NCI-H510A treated with DMSO at 0.1 percent for 48 hours (cell line): ENCODE measurements at regions not wholly inside any gene's neighbourhood (a gene's known extent, or its start where the extent isn't known, plus 50 kb on each side); places are given as distances from the start of the nearest gene placed in this dataset.

Experiments
- DNase-seq: peaks from one replicate; lab custom pipeline; 2025; lab: John Stamatoyannopoulos, UW

DNA sequence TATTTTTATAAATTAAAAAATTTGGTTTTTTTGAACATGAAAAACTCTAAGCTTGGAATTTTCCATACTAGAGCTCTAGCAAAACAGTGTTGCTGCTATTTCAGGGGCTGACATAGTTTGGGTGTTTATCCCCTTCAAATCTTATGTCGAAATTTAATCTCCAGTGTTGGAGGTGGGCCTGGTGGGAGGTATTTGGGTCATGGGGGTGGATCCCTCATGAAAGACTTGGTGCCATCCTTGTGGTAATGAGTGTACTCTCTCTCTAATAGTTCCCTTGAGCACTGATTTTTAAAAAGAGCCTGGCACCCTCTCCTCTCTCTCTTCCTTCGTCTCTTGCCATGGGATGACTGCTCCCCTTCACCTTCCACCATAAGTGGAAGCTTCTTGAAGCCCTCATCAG lies 244.6 kb upstream of the UBE2E3 start:
- DNase-seq: no peak

DNA sequence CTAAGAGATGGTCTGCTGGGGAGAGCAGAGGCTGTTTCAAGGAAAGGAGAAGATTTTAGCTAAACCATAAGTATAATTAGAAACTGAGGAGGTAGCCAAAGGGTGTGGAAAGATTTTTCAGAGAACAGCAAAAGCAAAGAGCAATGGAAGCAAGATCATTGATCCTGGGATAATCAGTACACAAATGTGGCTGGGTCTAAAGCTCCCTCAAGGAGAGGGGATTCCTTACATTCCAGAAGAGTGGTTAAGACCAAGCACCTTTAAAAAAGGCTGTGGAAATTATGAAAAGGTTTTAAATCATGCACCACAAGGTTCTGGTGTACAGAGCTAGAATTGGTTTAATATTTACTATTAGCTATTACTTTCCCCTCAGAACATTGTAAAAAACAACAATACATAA lies 246.0 kb upstream of the UBE2E3 start:
- no peak for DNase-seq

DNA sequence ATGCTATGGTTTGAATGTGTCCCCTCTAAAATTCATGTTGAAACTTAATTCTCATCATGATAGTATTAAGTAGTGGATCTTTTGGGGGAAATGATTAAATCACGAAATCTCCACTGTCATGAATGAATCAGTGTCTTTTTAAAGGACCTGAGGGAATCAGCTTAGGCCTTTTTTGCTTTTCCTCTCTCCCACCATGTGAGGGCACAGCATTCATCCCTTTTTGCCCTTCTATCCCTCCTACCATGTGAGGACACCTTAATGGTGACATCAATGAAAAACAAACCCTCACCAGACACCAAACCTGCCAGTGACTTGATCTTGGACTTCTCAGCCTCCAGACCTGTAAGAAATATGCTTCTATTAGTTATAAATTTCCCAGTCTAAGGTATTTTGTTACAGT lies 247.1 kb upstream of the UBE2E3 start:
- no peak for DNase-seq

DNA sequence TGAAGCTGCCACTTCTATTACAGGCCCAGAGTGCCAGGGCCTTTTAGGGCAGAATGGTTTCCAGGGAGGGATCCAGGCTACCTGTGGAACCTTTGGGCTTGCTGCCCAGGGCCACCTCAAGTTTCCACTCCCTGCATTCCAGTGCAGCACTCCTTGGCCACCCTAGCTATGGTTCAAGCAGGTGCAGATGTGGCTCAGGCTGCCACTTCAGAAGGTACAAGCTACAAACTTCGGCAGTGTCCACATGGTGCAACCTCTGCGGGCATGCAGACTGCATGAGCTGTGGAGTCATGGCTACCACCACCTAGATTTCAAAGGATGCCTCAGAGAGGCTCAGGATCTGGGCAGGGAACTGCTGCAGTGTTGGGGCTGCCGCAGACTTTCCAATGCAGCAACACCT lies 248.1 kb upstream of the UBE2E3 start:
- no peak for DNase-seq

DNA sequence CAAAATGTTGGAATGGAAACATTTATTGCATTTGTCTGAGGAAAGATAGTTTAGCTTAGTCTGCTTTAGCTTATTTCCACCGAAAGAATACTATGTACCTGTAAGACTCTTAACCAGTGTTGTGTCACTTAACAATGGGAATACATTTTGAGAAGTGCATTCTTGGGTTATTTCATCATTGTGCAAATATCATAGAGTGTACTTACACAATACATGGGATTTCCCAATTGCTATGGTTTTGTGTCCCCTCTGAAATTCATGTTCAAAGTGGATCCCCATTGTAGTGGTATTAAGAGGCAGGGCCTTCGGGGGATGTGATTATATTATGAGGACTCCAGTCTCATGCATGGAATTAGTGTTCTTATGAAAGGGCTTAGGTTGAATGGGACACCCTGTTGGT lies 249.4 kb upstream of the UBE2E3 start:
- DNase-seq: no peak

DNA sequence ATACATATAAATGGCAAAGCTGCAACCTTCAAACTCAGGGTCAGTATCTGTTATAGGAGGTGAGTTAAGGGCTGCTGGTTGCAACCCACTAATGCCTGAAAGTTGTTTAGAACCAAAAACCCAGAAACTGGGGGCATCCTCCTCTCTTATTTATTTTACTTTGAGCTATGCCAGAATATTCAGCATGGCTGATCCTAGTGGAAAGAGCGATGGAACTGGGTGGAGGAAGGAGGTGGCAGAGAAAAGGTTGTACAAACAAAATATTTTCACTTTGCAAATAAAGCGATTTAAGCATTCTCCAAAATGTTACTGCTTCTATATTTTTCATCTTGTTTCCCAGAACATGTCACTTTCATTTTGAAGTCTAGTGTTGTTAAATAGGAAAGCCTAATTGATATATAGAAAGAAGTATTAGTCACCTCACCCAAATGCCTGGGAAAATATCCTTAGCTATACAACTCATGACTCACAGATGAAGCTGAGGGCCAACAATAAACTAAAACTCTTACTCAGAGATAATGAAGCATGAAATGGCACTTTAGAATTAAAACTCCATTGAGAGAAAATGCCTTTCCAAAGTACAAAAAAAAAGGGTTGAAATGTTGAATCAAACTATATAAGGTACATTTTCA lies 251.4 kb upstream of the UBE2E3 start:
- DNase-seq: no peak

DNA sequence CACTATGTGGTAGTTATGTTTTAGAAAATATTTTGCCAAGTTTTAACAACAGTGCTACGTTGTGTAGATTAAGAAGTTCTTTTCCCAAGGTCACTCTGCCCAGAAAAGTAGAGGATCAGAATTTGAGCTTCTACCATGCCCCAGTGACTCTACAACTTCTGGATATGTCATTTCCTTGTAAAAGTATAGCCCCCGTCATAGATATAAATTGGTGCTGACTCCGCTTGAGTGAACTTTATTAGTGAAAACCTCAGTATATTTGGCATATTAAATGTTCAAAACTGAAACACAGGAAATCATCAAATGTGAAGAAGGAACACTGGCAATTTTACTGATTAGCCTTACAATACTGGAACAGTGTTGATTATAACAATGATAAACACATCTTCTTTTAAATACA lies 256.7 kb upstream of the UBE2E3 start:
- DNase-seq: no peak

DNA sequence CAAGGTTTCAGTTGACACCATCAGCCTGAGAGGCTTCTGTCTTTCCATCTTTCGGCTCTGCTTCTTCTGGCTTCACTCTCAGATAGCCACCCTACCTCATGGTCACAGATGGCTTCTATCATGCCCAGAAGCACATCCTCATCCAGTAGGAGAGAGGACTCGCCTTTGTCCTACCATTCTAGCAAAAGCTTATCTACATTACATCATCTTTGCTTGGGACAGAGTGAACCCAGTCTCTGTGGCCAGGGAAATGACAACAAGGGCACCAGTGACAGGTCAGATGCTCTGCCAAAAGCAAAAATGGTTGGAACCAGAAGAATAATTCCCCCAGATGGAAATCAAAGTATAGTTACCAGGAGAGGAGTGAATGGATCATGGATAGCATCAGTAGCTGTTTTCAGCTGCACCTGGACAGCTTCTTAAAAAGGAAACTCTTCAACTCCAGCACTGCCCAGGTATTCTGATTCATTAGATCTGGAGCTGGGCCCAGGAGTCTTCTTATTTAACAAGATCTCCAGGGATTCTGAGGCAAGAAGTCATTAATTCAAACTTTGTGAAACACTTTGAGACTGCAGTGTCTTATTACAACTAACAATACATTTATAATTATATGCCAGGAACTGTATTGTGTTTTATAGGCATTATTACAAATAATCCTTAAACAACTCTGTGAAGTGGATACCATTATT lies 257.7 kb upstream of the UBE2E3 start:
- DNase-seq: no peak

DNA sequence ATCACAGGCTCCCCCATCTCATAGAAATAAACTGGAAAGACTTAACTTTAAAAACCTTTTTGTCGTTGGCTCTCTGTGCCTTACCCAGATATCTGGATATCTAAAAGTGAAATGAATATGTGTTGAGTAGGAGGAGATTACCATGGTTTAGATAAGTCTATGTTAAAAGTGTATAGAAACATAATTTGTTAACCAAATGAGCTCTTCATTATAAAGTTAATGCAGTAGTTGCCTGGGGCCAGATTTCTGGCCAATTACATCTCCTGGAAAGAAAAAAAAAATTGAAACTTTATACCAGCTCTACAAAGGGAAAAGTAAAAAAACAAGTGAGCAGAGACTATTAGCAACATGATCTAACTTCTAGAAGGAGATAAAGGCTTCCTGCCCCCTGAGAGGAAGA lies 259.6 kb upstream of the UBE2E3 start:
- DNase-seq: no peak

DNA sequence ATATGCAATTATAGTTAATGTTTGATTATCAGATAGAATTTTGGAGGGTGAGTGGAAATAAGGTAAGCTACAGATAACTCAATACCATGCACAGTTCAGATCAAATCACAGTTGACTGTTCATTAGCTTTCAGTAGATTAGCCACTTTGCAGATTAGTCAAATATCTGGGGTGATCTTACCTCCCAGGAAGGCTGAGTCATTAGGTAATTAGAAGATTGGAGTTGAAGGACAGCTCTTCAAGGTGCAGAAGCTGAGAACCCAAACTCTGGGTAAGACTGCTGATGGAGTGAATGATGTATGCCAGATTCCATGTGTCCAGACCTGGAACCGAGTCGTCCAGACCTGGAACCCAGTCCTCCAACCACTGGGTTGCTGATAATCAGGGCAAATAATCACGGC lies 262.8 kb upstream of the UBE2E3 start:
- no peak for DNase-seq

DNA sequence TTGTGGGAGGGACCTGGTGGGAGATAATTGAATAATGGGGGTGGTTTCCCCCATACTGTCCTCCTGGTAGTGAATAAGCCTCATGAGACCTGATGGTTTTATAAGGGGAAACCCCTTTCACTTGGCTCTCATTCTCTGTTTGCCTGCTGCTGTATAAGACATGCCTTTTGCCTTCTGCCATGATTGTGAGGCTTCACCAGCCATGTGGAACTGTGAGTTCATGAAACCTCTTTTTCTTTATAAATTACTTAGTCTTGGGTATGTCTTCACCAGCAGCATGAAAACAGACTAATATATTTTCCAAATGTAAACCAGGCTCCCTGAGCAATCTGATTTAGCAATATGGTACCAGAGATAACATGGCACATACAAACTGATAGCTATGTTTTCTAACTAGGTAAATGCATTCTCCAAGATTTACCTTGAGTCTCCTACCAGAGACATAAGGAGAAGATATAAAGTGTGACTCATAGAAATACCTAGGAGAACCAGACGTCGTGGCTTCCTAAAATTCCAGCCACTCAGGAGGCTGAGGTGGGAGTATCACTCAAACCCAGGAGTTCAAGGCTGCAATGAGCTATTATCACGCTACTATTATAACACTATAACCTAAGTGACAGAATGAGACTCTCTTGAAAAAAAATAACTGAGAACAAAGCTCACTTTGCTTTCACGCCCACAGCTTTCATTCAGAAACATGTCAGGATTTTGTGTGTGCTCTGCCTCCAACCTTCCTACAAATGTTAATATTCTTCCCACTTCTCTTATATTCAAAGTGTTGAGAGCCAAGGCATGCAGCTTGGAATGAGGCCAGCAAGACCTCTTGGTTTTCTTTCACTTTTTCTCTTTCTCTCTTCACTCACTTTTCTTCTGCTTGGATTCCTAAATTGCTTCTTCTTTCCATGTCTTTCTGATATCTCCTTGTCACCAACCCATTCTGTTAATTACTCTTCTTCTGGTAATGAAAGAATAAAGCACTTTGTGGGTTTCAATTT lies 263.9 kb upstream of the UBE2E3 start:
- no peak for DNase-seq

DNA sequence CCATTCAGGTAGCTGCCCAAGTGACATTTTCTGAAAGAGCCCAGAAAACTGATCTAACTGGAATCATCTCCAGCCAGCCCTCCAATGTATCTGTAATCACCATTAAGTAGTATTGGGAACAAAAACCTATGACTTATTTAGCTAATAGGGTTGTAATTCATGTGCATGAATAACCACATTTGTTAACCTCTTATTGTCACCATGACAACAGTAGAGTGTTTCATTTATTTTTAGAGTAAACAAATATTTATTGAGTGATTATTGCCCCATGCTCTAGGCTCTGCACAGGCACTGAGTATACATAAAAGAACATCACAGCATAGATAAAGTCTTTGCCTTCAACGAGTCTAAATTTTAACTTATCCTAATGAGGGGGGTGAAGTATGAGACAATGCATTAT lies 265.4 kb upstream of the UBE2E3 start:
- peak; percentile 34 for DNase-seq

DNA sequence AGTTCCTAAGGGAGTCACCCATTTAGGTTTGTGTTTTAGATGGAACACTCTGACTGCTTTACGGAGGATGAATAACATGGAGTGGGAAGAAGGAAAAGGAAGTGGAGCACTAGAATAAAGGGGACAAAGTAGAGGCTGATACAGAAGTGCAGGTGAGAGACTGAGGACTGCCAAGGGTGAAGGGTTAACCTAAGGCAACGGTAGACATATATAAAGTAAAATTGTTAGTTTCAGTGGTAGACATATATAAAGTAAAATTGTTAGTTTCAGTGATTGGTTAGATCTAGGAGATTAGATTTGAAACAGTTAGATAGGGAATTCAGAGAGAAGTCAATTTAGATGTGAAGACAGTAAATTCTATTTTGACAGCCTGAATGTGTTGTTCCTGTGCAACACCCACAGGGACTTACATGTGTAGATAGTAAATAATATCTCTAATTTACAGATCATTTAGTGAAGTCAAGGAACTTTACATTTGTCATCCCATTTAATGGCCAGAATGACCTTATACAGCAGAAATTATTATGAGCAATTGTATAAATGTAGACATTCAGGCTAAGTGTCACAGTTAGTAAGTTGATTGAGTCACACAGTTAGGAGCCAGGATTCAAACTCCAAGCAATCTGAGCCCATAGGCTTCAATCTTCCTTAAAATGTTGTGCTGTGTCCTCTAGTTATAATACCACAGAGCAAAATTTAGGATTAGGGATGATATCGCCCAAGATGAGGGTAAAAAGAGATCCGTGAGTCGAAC lies 270.8 kb upstream of the UBE2E3 start:
- no peak for DNase-seq

DNA sequence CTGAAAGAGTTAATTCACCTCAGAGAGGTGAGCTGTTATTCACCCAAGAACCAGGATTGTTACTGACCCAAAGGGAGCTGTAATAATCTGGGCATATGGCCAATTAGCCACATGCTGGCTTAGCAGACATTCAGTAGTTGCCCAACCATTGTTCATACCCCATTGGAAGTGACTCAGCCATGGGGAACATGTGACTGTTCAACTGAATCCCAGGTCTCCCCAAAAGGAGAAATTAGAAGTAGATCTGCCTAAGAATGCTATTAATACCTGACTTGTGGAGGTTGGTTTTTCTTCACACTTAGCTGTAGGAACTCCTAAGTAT lies 272.6 kb upstream of the UBE2E3 start:
- DNase-seq: no peak

DNA sequence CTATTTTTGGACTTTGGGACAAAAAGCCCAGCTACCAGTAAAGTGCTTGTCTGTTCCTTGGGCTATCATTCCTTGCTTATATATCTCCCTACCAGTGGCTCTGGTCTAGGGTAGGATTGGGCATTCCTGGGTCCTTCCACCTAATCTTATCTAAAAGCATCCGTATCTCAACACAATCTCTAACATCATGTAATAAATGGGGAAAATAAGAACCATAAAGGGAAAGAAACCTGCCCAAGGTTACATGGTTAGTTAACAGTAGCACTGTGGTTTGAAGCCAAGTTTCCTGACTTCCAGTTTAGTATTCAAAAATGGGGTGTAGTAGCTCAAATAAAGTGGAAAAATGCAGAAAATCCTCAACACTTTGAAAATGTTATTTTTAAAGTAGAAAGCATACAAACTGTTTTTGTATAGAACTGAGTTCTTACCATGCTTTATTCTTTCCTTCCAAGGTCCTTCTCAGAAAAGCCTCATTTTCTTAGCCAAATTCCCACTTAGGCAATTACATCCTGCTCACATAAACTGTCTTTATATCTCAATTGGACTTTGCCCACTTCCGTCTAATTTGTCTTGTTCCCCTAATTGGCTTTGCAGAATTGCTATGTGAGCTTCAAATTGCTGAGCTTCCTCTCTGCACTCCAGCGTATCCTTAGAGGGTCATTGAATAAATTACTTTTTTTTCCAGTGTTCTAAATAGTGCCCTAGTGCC lies 273.1 kb upstream of the UBE2E3 start:
- no peak for DNase-seq

DNA sequence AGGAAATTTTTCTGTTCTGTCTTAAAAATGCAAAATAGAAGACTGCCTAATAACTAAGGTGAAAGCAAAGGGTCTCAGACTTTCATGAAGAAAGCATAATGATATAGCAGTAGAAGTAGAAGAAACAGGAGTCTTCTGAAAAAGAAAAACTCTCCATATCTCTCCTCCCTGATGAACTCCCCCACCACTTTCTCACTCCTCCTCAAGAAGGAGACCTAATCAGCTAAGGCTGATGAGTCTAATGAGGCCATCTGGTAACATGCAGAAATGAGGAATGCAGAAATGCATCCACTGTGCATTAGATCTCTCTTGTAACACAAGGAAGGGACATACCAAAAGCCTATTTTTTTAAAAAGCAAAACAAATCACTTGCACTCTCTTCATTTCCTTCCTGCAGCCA lies 273.7 kb upstream of the UBE2E3 start:
- no peak for DNase-seq

DNA sequence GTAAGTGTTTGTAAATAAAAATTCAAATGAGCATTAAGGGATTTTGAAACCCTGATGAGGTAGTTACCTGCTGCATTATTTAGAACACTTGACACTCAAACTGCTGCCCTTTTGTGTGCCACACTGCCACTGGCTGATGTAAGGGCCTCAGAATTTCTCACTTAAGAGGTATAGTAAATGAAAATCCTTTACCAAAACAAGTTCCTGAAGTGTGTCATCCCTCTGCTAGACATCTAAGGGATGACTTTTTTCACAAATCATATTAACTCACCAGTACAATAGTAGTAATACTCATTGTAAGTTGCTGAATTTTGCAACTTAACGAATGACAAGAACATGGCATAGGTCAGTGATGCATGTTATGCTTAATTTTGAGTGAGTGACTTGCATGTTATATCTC lies 274.9 kb upstream of the UBE2E3 start:
- no peak for DNase-seq

DNA sequence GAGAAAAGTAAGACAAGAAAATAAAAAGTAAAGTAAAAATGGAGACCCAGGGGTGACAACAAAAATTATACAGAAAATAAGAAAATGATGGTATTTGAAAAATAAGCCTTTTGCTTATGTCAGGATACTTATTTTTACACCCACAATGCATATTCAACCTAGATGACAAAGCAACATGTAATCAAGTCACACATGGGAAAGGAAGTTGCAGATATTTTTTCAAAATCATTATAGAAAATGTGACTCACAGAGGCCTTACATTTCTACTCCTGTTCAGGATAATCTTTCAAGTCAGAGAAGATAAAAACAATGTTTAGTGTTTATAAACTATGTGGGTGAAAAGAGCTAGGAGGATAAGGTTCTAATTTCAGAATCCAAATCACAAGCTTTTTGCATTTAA lies 275.3 kb upstream of the UBE2E3 start:
- no peak for DNase-seq

DNA sequence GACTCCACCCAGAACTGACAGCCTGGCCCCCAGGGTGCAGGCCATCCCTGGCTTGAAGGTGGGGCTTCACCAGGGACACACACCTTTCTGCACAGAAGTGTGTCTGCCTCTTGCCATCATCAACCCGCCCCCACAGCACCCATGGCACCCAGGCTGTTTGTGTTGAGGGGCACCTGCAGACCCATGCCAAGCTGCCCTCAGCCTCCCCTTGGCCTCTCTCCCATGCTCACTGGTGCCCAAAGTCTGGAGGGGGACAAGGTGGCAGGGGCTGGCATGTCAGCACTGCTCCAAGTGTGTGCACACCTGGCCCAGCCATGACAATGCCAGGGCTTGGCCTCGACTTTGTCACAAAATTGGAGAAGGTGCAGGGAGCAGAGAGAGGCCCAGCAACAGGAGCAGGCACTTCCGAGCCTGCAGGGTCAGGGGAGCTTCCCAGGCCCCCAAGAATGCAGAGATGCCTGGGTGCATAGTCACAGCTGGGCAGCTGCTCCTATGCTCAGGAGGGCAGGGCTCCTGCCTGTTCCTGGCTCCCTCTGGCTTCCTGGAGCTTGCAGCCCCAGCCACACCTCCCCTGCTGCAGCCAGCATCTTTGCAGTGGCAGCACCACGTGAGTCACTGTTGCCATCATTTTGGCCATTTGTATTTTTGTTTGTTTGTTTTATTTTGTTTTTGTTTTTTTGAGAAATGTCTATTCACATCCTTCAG lies 280.6 kb upstream of the UBE2E3 start:
- DNase-seq: no peak

DNA sequence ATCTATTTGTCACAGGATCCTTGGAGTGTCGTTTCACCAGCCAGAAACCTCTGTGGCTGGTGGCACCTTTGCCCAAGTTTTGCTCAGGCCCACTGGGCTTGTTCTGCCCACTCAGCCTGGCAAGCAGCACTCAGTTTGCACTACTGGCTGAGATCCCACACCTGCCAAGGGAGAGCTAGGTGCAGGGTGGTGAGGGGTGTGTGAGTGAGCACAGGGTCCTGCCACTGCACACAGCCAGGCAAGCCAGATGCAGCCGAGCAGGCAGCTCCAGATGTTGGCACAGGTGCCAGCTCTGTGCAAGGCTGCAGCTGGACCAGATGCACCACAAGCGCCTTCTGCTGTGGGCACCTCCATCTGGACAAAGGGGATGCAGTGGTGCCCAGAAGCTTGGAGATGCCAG lies 281.7 kb upstream of the UBE2E3 start:
- DNase-seq: no peak
